Activated naive CD4-positive, alpha-beta T cell treated with anti-CD3 and anti-CD28 coated beads for 36 hours (primary cell): ENCODE measurements at regions not wholly inside any gene's neighbourhood (a gene's known extent, or its start where the extent isn't known, plus 50 kb on each side); places are given as distances from the start of the nearest gene placed in this dataset.
"Not testable (repeated sequence)": the region's sequence is repeated elsewhere in the genome, so short reads cannot be mapped to it uniquely, and the experiment has no call there.

Source experiments
- CTCF ChIA-PET: fragments of 350-600 bp; sonication (Branson Sonifier 250); formaldehyde crosslinking; loops from one replicate; lab custom pipeline; 2021; ENCODE audit warnings: antibody characterized with exemption; lab: Charles Lee
- DNase-seq: peaks from one replicate; pipeline ENCODE4 v3.0.0-alpha.2; 2020
- H3K27ac Mint-ChIP-seq: one replicate; pipeline ENCODE4 v1.8.0; 2021; ENCODE audit warnings: mild to moderate bottlenecking, mixed read lengths
- H3K27me3 Mint-ChIP-seq: one replicate; pipeline ENCODE4 v1.8.0; 2021; ENCODE audit warnings: low read depth, mixed read lengths
- H3K36me3 Mint-ChIP-seq: one replicate; pipeline ENCODE4 v1.8.0; 2021; ENCODE audit warnings: low read depth, mixed read lengths
- H3K4me1 Mint-ChIP-seq: one replicate; pipeline ENCODE4 v1.8.0; 2021; ENCODE audit warnings: low read depth, mixed read lengths
- H3K4me3 Mint-ChIP-seq: one replicate; pipeline ENCODE4 v1.8.0; 2021; ENCODE audit warnings: mild to moderate bottlenecking, moderate library complexity, mixed read lengths
- H3K9me3 Mint-ChIP-seq: one replicate; pipeline ENCODE4 v1.8.0; 2021; ENCODE audit warnings: mixed read lengths
- intact Hi-C: fragments of 100-400 bp; cut with micrococcal nuclease; formaldehyde crosslinking; loops from one replicate; pipeline ENCODE4 v1.15.1; 2023

DNA sequence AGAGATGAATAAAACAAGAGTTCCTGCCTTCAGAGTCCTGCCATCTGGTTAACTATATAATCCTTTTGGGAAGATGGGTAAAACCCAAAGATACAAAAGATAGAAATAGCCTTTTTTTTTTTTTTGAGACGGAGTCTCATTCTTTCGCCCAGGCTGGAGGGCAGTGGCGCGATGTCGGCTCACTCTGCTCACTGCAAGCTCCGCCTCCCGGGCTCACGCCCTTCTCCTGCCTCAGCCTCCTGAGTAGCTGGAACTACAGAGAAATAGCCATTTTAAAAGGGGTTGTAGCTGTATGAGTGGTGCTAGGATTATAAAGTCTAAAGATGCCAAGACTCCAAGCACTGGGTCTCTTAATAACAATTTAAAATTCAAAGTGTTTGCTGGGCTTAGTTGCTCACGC, 97.2 kb downstream of the KDR start:
- CTCF ChIA-PET, result interaction anchor here (0.7 kb wide), 1 partner anchor 268 kb away, joined by 3 read pairs; no protein-coding TSS in a partner anchor
- H3K27ac Mint-ChIP-seq, result no peak overlapping the region
- H3K4me1 Mint-ChIP-seq, result no peaks in the 10 kb centered on the region
- intact Hi-C loops, result no loop called here
- no peak overlapping the region for H3K4me3 Mint-ChIP-seq
- no peak for DNase-seq
- H3K9me3 Mint-ChIP-seq, result no peaks in the 10 kb centered on the region
- H3K27me3 Mint-ChIP-seq, result peaks cover 19% of the 10 kb centered on the region
- H3K36me3 Mint-ChIP-seq, result no peaks in the 10 kb centered on the region

DNA sequence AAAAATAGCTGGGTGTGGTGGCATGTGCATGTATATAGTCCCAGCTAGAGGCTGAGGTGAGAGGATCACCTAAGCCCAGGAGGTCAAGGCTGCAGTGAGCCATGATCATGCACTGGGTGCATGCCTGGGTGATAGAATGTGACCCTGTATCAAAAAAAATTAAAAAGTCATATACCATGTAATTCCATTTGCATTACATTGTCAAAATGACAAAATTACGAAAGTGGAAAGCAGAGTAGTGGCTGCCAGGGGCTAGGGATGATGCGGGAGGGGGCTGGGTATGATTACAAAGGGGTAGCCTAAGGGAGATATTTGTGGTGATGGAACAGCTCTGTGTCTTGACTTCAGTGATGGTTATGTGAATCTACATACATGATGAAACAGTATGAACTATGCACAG, 97.8 kb downstream of the KDR start:
- Mint-ChIP-seq H3K27me3 (peaks cover 19% of the 10 kb centered on the region), H3K4me3 (no peak overlapping the region), H3K36me3 (no peaks in the 10 kb centered on the region), H3K4me1 (no peaks in the 10 kb centered on the region), H3K27ac (no peak overlapping the region), H3K9me3 (no peaks in the 10 kb centered on the region)
- CTCF ChIA-PET, result interaction anchor here (0.6 kb wide), 1 partner anchor 20 kb away, joined by 3 read pairs; no protein-coding TSS in a partner anchor
- no peak for DNase-seq
- intact Hi-C loops, result no loop called here

DNA sequence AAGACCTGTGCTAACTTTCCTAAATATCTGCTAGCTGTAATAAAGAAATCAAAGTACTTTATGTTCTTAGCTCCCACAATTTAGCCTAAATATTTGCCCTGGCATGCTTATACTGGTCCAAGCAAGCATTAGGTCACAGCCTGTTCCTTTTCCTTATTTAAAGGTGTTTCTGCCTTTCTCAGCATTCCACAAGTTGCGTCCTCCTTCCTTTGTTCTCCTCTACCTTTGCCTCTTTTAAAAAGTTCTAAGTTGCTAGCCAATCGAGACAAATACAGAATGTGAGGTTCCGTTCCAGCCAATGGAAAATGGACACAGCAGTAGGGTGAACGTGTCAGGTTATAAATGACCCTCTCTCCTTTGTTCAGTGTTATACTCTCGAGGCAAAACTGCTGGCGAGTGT, 99.9 kb downstream of the KDR start:
- H3K9me3 Mint-ChIP-seq, H3K27ac Mint-ChIP-seq, H3K4me3 Mint-ChIP-seq, H3K4me1 Mint-ChIP-seq, DNase-seq, intact Hi-C loops, H3K36me3 Mint-ChIP-seq, CTCF ChIA-PET: not testable (repeated sequence)
- peaks cover 10% of the 10 kb centered on the region for H3K27me3 Mint-ChIP-seq

DNA sequence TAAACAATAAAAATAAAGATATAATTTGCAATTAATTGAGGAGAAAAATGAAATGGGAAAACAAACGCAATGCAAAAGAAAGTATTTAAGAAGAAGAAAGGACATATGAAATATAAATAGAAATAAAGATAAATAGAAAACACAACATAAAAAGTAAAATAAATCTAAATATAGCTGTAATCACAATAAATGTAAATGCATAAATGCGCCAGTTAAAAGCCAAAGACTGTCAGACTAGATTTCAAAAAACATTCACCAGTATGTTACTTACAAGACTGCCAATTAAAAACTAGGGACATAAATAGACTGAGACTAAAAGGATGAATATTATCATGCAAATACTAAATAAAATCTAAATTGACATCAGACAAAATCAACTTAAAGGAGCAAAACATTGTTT, 102.4 kb downstream of the KDR start:
- intact Hi-C loops, result no loop called here
- CTCF ChIA-PET, result no interaction called here
- Mint-ChIP-seq H3K27me3 (peaks cover 16% of the 10 kb centered on the region), H3K4me1 (no peaks in the 10 kb centered on the region), H3K4me3 (no peak overlapping the region), H3K9me3 (no peaks in the 10 kb centered on the region), H3K36me3 (no peaks in the 10 kb centered on the region), H3K27ac (no peak overlapping the region)
- DNase-seq, result no peak

DNA sequence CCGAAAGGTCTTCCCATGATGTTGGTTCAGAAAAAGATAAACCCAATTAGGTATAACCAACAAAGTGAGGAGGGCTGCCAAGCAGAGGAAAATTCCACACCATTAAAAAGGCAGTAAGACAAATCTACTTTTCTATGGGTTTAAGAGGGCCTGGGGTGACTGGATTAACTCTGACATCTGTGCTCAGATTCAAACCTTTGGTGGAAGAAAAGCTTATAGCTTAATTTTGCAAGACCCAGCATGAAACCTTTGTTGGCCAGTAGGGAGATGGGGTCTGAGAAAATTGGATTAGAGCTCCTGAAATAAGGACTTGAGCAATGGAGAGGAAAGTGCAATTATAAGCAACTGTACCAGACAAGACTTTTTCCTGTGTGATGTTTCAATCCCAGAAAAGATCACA, 104.2 kb downstream of the KDR start:
- Mint-ChIP-seq H3K27ac (no peak overlapping the region), H3K27me3 (peaks cover 14% of the 10 kb centered on the region), H3K9me3 (no peaks in the 10 kb centered on the region), H3K4me3 (no peak overlapping the region), H3K4me1 (no peaks in the 10 kb centered on the region), H3K36me3 (no peaks in the 10 kb centered on the region)
- intact Hi-C loops, result no loop called here
- CTCF ChIA-PET, result no interaction called here
- DNase-seq, result no peak

DNA sequence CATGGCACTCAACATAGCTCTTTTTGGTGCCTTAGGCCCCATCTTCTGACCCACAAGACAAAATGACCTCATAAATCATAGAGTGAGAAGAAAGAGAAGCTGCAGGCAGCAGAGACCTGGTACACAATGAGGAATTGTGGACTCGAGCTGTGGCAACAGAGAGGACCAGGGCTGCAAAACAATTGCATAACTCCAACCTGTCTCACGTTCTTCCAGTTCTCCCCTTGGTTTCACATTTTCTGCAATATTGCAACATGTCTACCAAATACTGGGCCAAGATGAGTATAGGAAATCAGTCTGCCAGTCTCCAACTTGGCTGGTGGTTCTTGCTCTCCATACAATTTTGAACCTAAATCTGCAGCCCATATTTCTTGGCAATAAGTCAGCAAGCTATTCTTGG, 105.3 kb downstream of the KDR start:
- intact Hi-C loops, result no loop called here
- CTCF ChIA-PET, result no interaction called here
- Mint-ChIP-seq H3K4me3 (no peak overlapping the region), H3K4me1 (no peaks in the 10 kb centered on the region), H3K27ac (no peak overlapping the region), H3K27me3 (peaks cover 14% of the 10 kb centered on the region), H3K36me3 (no peaks in the 10 kb centered on the region), H3K9me3 (no peaks in the 10 kb centered on the region)
- no peak for DNase-seq

DNA sequence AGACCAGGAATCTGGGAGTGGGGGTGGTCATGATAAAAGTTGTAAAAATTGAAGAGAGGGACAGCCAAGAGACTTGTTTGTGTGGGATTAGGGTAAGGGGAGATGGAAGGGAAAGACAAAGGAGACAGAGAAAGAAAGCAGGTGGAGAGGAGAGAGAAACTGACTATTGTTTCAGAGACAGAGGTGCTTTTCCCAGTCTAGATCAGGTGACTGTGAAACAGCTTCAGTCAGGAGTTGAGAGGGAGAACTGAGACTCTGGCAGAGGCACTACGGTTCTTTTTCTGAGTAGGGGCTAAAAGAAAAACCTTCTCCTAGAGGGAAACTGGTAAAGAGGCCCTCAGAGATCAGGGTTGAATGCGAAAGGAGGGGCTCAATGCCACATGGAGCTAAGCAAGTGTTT, 106.4 kb downstream of the KDR start:
- Mint-ChIP-seq H3K9me3 (no peaks in the 10 kb centered on the region), H3K36me3 (no peaks in the 10 kb centered on the region), H3K27me3 (peaks cover 14% of the 10 kb centered on the region), H3K27ac (no peak overlapping the region), H3K4me3 (no peak overlapping the region), H3K4me1 (no peaks in the 10 kb centered on the region)
- no peak for DNase-seq
- intact Hi-C loops, result no loop called here
- CTCF ChIA-PET, result no interaction called here

DNA sequence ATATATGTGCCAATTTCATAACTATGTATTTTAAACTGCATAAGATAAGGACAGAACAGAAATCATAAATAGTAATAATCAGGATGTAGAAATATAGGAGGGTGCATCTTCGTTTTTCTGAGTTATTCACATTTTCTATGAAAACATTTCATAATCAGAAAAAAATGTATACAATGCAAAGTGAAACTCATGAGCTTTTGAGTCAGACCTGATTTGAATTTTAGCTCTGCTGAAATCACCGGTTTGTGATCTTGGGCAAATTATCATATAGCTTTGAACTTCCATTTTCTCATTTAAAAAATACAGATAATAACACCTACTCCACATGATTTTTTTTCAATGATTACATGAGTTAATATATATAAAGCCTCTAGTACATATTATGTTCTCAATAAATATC, 106.9 kb downstream of the KDR start:
- Mint-ChIP-seq H3K27ac (no peak overlapping the region), H3K9me3 (no peaks in the 10 kb centered on the region), H3K27me3 (peaks cover 14% of the 10 kb centered on the region), H3K4me3 (no peak overlapping the region), H3K4me1 (no peaks in the 10 kb centered on the region), H3K36me3 (no peaks in the 10 kb centered on the region)
- CTCF ChIA-PET, result no interaction called here
- DNase-seq, result no peak
- intact Hi-C loops, result no loop called here

DNA sequence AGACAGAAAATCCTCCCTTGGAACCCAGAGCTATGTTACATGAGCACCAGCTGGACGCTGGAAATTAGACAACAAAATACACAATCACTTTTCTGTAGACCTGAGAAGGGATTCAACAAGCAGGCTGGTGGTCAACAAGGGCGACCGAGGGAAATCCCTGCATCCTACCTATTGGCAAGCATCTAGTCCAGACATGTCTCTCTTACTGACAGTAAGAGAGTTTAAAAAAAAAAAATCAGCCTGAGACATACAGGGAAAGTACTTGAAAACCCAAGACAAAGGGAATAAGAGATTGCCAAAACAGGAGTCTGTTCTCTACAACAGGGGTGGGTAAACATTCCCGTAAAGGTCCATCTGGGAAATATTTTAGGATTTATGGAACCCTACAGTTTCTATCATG, 108.0 kb downstream of the KDR start:
- H3K9me3 Mint-ChIP-seq, result no peaks in the 10 kb centered on the region
- CTCF ChIA-PET, result no interaction called here
- H3K4me1 Mint-ChIP-seq, result no peaks in the 10 kb centered on the region
- H3K27ac Mint-ChIP-seq, result no peak overlapping the region
- H3K36me3 Mint-ChIP-seq, result no peaks in the 10 kb centered on the region
- DNase-seq, result no peak
- H3K27me3 Mint-ChIP-seq, result peaks cover 14% of the 10 kb centered on the region
- H3K4me3 Mint-ChIP-seq, result no peak overlapping the region
- intact Hi-C loops, result no loop called here

DNA sequence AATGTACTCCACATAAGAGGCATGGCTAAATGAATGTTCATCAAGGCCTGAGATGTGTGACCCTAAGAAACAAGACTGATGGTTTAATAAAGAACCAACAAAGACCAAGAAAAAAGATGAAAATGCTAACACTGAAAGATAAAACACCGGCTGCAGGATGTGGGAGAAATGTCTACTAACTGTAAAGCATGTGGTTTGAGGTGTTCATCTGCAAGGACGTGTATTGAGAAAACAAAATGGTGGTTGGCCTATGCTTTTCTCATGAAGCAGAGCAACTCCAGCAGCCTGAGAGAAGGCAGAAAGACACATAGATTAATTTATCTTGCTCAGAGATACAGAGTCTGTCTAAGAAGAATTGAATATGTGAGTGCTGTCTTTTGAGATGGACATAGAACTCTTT, 109.3 kb downstream of the KDR start:
- CTCF ChIA-PET, result no interaction called here
- intact Hi-C loops, result no loop called here
- Mint-ChIP-seq H3K27ac (no peak overlapping the region), H3K9me3 (no peaks in the 10 kb centered on the region), H3K27me3 (peaks cover 11% of the 10 kb centered on the region), H3K4me1 (no peaks in the 10 kb centered on the region), H3K4me3 (no peak overlapping the region), H3K36me3 (no peaks in the 10 kb centered on the region)
- DNase-seq, result no peak

DNA sequence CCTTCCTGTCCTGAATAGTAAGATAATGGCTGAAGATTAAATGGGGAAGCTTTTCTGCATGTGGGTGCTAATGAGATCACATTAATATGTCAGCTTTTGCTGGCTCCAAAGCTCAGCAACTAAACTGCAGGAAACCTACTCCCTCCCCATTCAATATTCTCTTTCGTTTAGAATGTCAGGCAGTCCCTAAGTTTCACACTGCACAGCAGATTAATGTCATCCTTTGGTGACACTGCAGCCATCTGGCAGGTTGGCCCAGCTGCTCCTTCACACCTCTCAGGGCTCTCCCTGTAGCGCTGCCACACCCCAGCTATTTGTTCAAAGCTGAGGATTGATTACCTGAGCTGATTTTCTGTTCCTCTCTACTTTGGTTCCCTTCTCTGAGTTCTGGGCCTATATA, 110.5 kb downstream of the KDR start:
- H3K27me3 Mint-ChIP-seq, result peaks cover 7% of the 10 kb centered on the region
- no peak overlapping the region for H3K27ac Mint-ChIP-seq
- H3K4me1 Mint-ChIP-seq, result no peaks in the 10 kb centered on the region
- intact Hi-C loops, result no loop called here
- CTCF ChIA-PET, result no interaction called here
- no peaks in the 10 kb centered on the region for H3K9me3 Mint-ChIP-seq
- no peak for DNase-seq
- no peaks in the 10 kb centered on the region for H3K36me3 Mint-ChIP-seq
- H3K4me3 Mint-ChIP-seq, result no peak overlapping the region

DNA sequence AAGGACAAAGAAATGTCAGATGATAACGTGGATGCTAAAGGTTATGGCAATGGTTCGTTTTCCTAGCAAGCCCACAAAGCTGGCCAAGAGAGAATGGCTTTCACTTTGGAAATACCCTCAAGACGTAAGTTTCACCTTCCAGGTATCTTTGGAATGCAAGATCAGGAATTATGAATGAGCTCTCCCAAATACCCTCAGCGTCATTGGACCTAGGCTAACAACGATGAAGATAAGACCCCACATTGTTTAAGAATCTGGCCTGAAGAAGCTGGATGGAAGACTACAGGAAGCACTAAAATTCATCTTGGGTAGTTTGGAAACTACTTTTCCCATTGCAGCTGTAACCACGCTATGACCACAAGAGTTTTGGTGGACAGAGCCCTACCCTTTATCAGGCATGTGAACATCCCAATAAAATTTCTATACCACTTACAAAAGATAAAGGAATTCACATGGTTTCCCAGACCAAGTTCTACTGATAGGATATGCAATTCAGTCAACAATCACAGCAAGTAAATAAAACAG, 111.9 kb downstream of the KDR start:
- DNase-seq, result no peak
- no peaks in the 10 kb centered on the region for H3K36me3 Mint-ChIP-seq
- H3K27ac Mint-ChIP-seq, result no peak overlapping the region
- H3K4me1 Mint-ChIP-seq, result no peaks in the 10 kb centered on the region
- H3K27me3 Mint-ChIP-seq, result no peaks in the 10 kb centered on the region
- intact Hi-C loops, result no loop called here
- H3K9me3 Mint-ChIP-seq, result no peaks in the 10 kb centered on the region
- CTCF ChIA-PET, result no interaction called here
- no peak overlapping the region for H3K4me3 Mint-ChIP-seq

DNA sequence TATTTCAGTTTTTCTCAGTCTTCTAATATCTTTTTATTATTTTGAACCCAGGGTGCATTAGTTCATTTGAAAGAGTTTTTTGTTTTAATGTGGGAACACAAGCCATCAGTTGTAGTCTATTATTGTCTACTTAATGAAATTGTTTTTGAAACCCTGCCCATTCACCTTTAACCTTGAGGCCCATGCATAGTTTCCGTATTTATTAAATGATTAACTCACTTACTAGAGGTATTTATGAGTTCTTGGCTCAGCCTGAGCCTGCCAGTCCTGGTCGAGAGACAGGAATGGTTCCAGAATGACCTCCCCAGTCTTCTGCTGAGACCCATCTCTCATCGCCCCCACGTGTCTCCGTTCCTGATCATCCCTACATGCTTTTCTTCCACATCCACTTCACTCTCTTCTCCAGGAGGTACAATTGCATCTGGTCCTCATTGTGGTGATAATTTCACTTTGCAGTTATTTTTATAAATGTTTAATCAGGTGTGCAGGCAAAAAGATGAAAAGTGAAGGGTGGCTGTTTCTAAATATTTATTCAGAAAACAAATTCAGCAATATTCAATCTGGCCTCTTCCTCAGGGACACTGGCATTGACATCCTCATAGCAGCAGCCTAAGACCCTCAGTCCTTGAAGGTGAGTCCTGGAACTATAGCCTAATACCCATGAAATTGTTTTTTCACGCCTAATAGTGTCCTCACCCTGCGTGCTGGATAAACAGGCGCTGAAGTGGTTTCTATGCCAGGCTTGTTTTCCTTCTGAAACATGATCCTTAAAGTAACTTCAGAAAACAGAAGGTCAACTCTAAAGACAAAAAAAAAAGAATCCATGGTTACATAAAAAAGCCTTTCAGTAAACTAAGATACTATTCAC, 112.8 kb downstream of the KDR start:
- DNase-seq, result no peak
- no peaks in the 10 kb centered on the region for H3K4me1 Mint-ChIP-seq
- H3K27me3 Mint-ChIP-seq, result no peaks in the 10 kb centered on the region
- intact Hi-C loops, result no loop called here
- CTCF ChIA-PET, result no interaction called here
- H3K4me3 Mint-ChIP-seq, result no peak overlapping the region
- H3K36me3 Mint-ChIP-seq, result no peaks in the 10 kb centered on the region
- no peak overlapping the region for H3K27ac Mint-ChIP-seq
- no peaks in the 10 kb centered on the region for H3K9me3 Mint-ChIP-seq
